Neural cell (in vitro differentiated cells): ENCODE measurements at regions not wholly inside any gene's neighbourhood (a gene's known extent, or its start where the extent isn't known, plus 50 kb on each side); places are given as distances from the start of the nearest gene placed in this dataset.

ENCODE experiments used
- H2AFZ ChIP-seq: fragments of 200-600, 300-800 bp; sonication (generic), shearing (Covaris generic); 2 replicates; pipeline ENCODE4 v1.6.0; 2014; ENCODE audit warnings: low read depth, mild to moderate bottlenecking, antibody characterized with exemption, low read length, moderate library complexity
- H3F3A ChIP-seq: fragments of 200-600 bp; shearing (Covaris generic); 2 replicates; pipeline ENCODE4 v1.6.1; 2016; ENCODE audit warnings: mild to moderate bottlenecking, moderate library complexity, mixed read lengths, antibody characterized with exemption, low read length; ENCODE audit not compliant: insufficient read depth, poor library complexity, severe bottlenecking
- H3K27ac ChIP-seq: fragments of 200-600, 300-800 bp; sonication (generic), shearing (Covaris generic); 2 replicates; pipeline ENCODE4 v1.5.1; 2014; ENCODE audit warnings: mild to moderate bottlenecking, low read length, moderate library complexity
- H3K27me3 ChIP-seq: fragments of 300-800, 200-600 bp; sonication (generic), shearing (Covaris generic); 2 replicates; pipeline ENCODE4 v1.6.0; 2014; ENCODE audit warnings: mild to moderate bottlenecking, low read depth, low read length, moderate library complexity; ENCODE audit not compliant: insufficient read depth
- H3K36me3 ChIP-seq: fragments of 300-800, 200-600 bp; sonication (generic), shearing (Covaris generic); 2 replicates; pipeline ENCODE4 v1.5.1; 2014; ENCODE audit warnings: mild to moderate bottlenecking, antibody characterized with exemption, low read length, moderate library complexity; ENCODE audit not compliant: insufficient read depth
- H3K4me2 ChIP-seq: fragments of 300-800, 200-600 bp; sonication (generic), shearing (Covaris generic); 2 replicates; pipeline ENCODE4 v1.6.0; 2014; ENCODE audit warnings: mild to moderate bottlenecking, low read length
- H3K4me3 ChIP-seq: fragments of 300-800, 200-600 bp; sonication (generic), shearing (Covaris generic); 2 replicates; pipeline ENCODE4 v1.5.1; 2014; ENCODE audit warnings: mild to moderate bottlenecking, low read length, moderate library complexity
- H3K79me2 ChIP-seq: fragments of 200-600 bp; shearing (Covaris generic); replicated peaks from 2 replicates; pipeline ENCODE4 v1.6.0; 2014; ENCODE audit warnings: mild to moderate bottlenecking, low read length, moderate library complexity; ENCODE audit not compliant: insufficient read depth
- H3K9ac ChIP-seq: fragments of 300-800, 200-600 bp; sonication (generic), shearing (Covaris generic); 2 replicates; pipeline ENCODE4 v1.6.1; 2016; ENCODE audit warnings: mild to moderate bottlenecking, low read length, mixed read lengths
- H3K9me2 ChIP-seq: fragments of 200-600 bp; shearing (Covaris generic); 2 replicates; pipeline ENCODE4 v1.6.1; 2016; ENCODE audit warnings: mild to moderate bottlenecking, low read length, mixed read lengths; ENCODE audit not compliant: insufficient read depth
- H3K9me3 ChIP-seq: fragments of 200-600, 300-800 bp; sonication (generic), shearing (Covaris generic); 2 replicates; pipeline ENCODE4 v1.6.1; 2016; ENCODE audit warnings: mild to moderate bottlenecking, mixed run types, low read length, moderate library complexity, mixed read lengths
- H4K20me1 ChIP-seq: fragments of 200-600 bp; shearing (Covaris generic); 2 replicates; pipeline ENCODE4 v1.6.1; 2016; ENCODE audit warnings: mild to moderate bottlenecking, mixed run types; ENCODE audit not compliant: insufficient read depth
- CTCF ChIP-seq: fragments of 450-650 bp; IDR thresholded peaks from 2 replicates; pipeline ENCODE4 v1.5.1; 2014; ENCODE audit warnings: antibody characterized with exemption, mild to moderate bottlenecking, moderate library complexity; ENCODE audit not compliant: poor library complexity, severe bottlenecking
- EP300 ChIP-seq: fragments of 450-650 bp; conservative IDR thresholded peaks from 2 replicates; pipeline ENCODE4 v1.6.1; 2014; ENCODE audit warnings: antibody characterized with exemption, mild to moderate bottlenecking, moderate library complexity; ENCODE audit not compliant: poor library complexity, severe bottlenecking
- EZH2 ChIP-seq: fragments of 200-600, 300-800 bp; shearing (Covaris generic), sonication (generic); IDR thresholded peaks from 2 replicates; pipeline ENCODE4 v1.6.1; 2014; ENCODE audit warnings: antibody characterized with exemption, low read length, borderline replicate concordance, mild to moderate bottlenecking; ENCODE audit not compliant: insufficient read depth, poor library complexity, severe bottlenecking
- MXI1 ChIP-seq: fragments of 450-650 bp; conservative IDR thresholded peaks from 2 replicates; pipeline ENCODE4 v1.6.1; 2014; ENCODE audit warnings: antibody characterized with exemption, mild to moderate bottlenecking; ENCODE audit not compliant: poor library complexity, severe bottlenecking
- POLR2AphosphoS5 ChIP-seq: IDR thresholded peaks from 2 replicates; pipeline ENCODE4 v1.6.1; 2012
- RAD21 ChIP-seq: fragments of 450-650 bp; conservative IDR thresholded peaks from 2 replicates; pipeline ENCODE4 v1.6.1; 2014; ENCODE audit warnings: antibody characterized with exemption, mild to moderate bottlenecking, moderate library complexity
- SMC3 ChIP-seq: fragments of 450-650 bp; conservative IDR thresholded peaks from 2 replicates; pipeline ENCODE4 v1.6.1; 2014; ENCODE audit warnings: antibody characterized with exemption, mild to moderate bottlenecking, moderate library complexity; ENCODE audit not compliant: poor library complexity
- TAF1 ChIP-seq: IDR thresholded peaks from 2 replicates; pipeline ENCODE4 v1.6.1; 2012; ENCODE audit warnings: low read depth
- TF ChIP-seq, protein P1 (sequence below): IDR thresholded peaks from 2 replicates; pipeline ENCODE4 v1.6.1; 2012; ENCODE audit warnings: borderline replicate concordance

- H3K9me2 ChIP-seq, result no peaks in the 10 kb centered on the region
- H4K20me1 ChIP-seq, result no peaks in the 10 kb centered on the region
- H3K36me3 ChIP-seq, result no peaks in the 10 kb centered on the region
- no peaks in the 10 kb centered on the region for H3K9me3 ChIP-seq
- H3K27ac ChIP-seq, result peak overlapping the region; percentile 80
- H3K9ac ChIP-seq, result peak overlapping the region; percentile 57
- H3F3A ChIP-seq, result peaks cover 16% of the 10 kb centered on the region
- no peak for TF ChIP-seq SMC3
- TF ChIP-seq RAD21, result peak; percentile 32
- TF ChIP-seq EZH2, result no peak
- no peak for TF ChIP-seq TAF1
- TF ChIP-seq MXI1, result no peak
- TF ChIP-seq, protein P1, sequence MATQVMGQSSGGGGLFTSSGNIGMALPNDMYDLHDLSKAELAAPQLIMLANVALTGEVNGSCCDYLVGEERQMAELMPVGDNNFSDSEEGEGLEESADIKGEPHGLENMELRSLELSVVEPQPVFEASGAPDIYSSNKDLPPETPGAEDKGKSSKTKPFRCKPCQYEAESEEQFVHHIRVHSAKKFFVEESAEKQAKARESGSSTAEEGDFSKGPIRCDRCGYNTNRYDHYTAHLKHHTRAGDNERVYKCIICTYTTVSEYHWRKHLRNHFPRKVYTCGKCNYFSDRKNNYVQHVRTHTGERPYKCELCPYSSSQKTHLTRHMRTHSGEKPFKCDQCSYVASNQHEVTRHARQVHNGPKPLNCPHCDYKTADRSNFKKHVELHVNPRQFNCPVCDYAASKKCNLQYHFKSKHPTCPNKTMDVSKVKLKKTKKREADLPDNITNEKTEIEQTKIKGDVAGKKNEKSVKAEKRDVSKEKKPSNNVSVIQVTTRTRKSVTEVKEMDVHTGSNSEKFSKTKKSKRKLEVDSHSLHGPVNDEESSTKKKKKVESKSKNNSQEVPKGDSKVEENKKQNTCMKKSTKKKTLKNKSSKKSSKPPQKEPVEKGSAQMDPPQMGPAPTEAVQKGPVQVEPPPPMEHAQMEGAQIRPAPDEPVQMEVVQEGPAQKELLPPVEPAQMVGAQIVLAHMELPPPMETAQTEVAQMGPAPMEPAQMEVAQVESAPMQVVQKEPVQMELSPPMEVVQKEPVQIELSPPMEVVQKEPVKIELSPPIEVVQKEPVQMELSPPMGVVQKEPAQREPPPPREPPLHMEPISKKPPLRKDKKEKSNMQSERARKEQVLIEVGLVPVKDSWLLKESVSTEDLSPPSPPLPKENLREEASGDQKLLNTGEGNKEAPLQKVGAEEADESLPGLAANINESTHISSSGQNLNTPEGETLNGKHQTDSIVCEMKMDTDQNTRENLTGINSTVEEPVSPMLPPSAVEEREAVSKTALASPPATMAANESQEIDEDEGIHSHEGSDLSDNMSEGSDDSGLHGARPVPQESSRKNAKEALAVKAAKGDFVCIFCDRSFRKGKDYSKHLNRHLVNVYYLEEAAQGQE, result no peak
- peak; percentile 21 for TF ChIP-seq POLR2AphosphoS5
- no peak for TF ChIP-seq EP300
- peak overlapping the region; percentile 16 for H3K4me3 ChIP-seq
- H2AFZ ChIP-seq, result no peak overlapping the region
- no peaks in the 10 kb centered on the region for H3K27me3 ChIP-seq
- H3K79me2 ChIP-seq, result no peaks in the 10 kb centered on the region
- no peak overlapping the region for H3K4me2 ChIP-seq
Measured at GRCh38 chr11:45500451-45500850, 165.0 kb downstream of the CHST1 start.

GRCh38 chr11:45494738-45495137 is 170.7 kb downstream of the CHST1 start:
- no peak for TF ChIP-seq TAF1
- no peak for TF ChIP-seq CTCF
- no peak for TF ChIP-seq EZH2
- TF ChIP-seq, protein P1, result no peak
- TF ChIP-seq EP300, result no peak
- TF ChIP-seq SMC3, result no peak
- no peak for TF ChIP-seq RAD21
- no peak for TF ChIP-seq MXI1
- Histone ChIP-seq H3K27me3 (no peaks in the 10 kb centered on the region), H2AFZ (no peak overlapping the region), H3K36me3 (no peaks in the 10 kb centered on the region), H3K4me3 (no peak overlapping the region), H4K20me1 (no peaks in the 10 kb centered on the region), H3K27ac (no peak overlapping the region), H3K9me3 (no peaks in the 10 kb centered on the region), H3K9me2 (no peaks in the 10 kb centered on the region), H3K9ac (no peak overlapping the region), H3K79me2 (no peaks in the 10 kb centered on the region), H3K4me2 (no peak overlapping the region), H3F3A (peaks cover 6% of the 10 kb centered on the region)
